ENCODE measurements at regions not wholly inside any gene's neighbourhood (a gene's known extent, or its start where the extent isn't known, plus 50 kb on each side); places are given as distances from the start of the nearest gene placed in this dataset.

- DNase-seq = peak; percentile 3
Observed at GRCh38 chr6:137717074-137718073, 149.7 kb upstream of the TNFAIP3 start.

DNA sequence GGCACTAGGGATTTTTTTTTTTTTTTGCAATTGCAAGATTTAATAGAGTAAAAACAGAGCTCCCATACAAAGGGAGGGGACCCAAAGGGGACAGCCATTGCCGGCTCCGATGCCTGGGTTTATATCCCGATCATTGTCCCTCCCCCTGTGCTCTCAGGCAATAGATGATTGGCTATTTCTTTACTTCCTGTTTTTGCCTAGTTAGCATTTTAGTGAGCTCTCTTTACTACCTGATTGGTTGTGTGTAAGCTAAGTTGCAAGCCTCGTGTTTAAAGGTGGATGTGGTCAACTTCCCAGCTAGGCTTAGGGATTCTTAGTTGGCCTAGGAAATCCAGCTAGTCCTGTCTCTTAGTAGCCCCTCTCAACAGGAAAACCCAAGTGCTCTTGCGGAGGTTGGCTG is 148.2 kb upstream of the TNFAIP3 start:
- DNase-seq = peak; percentile 0

DNA sequence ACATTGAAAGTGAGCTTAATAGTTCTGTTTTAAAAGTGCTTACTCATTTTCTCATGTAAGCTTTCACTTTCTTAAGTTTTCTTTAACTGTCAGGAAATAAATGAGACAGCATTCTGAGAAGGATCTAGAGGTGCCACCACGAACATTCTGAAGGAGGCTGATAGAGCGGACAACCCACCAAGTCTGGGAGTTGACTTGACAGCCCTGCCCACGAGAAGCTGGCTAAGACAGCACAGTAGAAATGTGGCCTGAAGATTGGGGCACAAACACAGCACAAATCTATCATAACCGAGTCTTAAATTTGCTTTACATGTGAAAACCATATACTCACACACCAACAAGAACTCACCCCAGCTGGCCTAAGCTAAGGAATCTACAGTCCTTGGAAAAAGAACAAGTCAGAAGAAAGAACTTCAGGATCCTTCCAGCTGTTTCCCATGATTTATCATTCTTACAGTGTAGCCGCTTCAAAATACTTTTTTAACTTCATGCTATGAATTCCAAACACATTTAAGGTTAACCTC is 144.2 kb upstream of the TNFAIP3 start:
- DNase-seq = no peak

GRCh38 chr6:137723273-137724017 is 143.6 kb upstream of the TNFAIP3 start:
- no peak for DNase-seq

GRCh38 chr6:137724018-137724403 is 143.0 kb upstream of the TNFAIP3 start:
- DNase-seq = no peak

DNA sequence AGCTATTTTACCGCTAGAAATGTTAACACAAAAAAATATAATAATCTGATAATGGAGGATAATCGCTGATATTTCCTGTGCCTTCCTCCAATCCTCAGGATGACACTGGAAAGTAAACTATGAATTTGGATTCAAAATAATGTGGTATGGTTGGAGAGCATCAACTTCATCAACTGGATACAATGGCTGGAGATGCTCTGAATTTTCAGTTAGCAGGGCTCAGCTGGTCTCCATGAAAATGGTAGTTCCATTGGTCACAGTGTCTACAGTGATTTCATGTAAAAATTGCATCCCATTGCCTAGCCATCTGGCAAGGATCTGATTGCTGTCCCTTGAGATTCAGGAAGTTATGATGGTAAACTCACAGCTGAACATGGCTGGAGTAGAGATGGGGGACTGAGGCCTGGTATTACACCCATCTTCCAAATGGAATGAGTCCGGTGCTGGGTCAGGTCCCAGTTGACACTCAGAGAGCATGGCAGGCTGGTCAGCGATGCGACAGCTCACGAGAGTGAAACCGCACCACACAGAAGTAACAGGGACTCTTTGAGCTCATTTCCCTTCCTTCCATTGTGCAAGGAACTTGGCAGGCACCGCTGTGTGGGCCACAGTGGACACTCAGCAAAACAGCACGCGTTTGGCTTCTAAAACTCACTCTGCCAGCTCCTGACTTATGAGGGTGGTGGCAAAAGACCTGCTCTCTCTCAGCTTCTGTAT is 142.4 kb upstream of the TNFAIP3 start:
- no peak for DNase-seq

- DNase-seq = no peak
Observed at GRCh38 chr6:137725949-137726348, 141.1 kb upstream of the TNFAIP3 start.

DNA sequence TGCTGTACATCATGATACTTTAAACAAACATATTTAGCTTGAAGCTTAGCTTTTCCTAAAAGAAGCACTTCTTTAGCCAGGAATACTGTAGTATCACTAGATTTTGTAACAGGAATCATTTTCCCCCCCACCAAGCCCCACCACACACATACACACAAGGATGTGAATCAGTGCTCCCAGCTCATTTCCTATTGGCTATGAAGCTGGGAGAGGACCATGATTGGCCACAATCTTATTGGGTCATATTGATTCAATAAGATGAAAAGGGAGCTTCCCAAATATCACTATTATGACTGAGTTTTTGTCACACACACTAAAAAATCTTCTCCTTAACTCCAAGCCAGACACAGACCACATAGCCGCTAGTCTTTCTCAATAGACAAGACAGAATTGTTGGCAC is 140.5 kb upstream of the TNFAIP3 start:
- DNase-seq = no peak

DNA sequence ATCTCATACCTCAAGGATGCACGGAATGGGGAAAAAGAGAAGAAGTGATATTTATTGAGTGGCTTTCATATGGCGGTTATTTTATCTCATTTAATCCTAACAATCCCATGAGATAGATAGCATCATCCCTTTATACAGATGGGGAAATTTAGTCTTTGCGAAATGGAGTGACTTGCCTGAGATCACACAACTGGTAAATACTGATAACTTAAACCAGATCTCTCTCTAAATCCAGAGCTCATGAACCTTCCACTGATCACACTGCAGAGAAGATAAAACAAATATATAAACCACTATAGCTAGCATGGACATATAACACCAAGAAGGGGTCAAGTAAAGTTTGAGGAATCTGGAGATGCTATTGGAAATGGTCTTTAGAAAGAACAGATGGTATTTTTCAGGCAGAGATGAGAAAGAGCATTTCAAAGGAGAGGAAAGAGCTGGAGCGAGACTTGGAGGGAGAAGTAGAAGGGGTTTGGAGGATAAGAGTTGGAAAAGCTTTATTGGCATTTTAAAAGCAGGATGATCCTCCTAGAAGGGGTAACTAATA is 139.8 kb upstream of the TNFAIP3 start:
- DNase-seq = no peak

DNA sequence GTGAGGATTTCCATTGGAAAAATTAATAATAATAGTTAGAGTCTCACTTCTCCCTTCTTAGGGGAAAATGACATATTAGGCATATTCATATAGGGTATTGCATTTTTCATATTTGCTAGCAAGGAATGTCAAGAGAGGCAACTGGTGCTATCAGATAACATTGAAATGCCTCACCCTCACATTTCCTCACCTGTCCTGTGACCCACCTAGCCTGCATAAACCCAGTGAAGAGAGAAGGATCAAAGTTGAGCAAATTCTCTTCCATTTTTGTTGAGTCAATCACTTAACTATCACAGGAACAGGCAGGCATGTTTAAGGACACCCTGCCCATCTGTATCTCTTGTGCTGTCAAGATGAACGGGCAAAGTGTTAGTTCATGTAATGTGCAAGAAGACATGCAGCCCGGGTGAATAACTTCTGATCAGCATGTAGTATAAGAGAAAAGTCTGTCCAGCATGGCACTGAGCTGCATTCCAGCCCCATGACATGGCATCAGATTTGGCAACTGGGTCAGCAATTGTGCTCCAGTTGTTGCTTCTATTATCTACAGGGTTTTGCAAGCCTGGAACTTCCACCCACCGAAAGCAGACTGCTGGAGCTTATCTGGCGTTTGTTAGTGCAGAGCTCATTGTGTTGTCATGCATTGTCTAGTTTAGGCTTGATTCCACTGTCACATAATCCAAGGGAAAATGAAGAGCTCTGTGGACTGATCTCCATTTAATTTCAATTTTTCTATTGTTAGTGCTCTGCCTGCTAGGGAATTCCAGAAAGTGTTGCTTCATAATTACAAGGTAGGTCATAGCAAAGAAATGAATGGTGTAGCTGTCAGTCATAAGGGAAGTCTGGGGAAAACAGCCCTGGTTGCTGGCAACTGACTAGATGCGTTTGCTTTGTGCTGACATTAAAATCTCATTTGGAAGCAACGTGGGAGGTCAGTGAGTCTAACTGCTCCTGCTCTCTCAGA is 138.4 kb upstream of the TNFAIP3 start:
- DNase-seq = peak; percentile 98

DNA sequence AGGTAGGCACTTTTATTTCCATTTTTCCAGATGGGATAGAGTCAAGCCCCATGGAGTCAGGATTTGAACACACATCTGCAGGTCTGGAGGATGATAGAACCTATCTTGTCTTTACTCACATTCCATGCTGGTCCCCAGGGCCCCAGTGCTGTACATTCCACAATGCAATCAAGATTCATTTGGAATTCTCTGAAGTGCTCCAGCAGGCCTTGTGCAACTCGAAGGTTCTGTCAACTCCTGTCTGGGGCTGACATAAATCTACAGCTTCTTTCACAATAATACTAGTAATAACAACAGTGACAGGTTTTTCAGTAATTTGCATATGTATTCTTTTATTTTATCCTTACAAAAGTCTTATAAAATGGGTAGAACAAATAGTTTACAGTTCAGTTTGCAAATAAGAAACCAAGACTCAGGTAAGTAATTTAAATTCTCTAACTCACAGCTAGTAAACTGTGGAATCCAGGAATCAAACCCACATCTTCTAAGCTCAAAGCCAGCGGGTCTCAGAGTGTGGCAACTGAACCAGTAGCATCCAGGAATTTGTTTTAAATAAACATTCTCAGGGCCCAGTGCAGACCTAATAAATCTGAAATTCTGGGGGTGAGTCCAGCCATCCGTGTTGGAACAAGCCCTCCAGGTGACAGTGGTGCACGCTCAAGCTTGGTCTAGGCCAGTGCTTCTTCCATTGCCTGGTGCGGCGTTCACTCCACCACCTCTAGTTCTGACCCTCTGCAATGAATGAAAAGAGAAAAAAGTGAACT is 137.0 kb upstream of the TNFAIP3 start:
- peak; percentile 49 for DNase-seq

DNA sequence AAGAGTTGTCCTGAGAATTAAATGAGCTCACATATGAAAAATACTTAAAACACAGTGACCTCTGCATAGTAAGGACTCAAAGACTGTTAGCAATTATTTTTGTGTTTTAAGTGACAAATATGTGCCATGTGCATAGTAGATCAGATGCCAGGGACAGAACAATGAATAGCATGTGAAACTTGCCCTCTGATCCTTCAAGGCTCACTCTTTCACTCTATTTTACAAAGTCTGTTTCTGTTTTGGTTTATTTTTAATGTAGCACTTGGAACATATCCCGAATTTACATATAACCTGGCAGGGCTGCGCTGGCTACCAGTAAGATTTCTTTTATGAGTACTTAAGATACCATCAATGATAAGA is 135.5 kb upstream of the TNFAIP3 start:
- DNase-seq = no peak

DNA sequence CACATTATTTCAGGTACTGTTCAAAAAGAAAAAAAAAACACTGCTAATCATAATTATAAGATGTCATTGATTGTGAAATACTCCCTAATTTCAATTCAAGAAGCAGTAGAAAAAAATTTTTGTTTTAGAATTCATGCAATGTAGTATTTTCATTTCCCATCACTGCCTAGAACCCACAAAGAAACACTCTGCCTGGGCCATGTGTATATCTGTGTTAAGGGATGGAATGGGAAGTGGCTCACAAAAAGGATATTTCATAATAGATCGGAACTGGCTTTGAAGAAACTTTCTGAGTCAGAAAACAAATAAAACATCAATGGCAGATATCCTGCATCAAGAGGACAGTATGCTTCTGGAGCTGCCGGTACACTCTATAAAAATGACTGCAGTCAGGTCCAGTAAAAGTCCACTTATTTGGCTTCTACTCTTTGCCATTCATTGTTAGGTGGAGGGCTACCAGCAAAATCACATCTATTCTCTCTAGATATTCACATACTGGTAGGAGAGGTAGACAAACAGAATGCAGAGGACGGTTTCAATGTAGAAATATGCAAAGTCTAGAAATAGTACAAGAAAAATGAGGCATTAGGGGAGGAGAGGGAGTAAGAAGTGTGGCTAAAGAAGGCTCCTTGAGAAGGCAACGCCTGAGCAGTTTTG is 135.0 kb upstream of the TNFAIP3 start:
- DNase-seq = no peak

DNA sequence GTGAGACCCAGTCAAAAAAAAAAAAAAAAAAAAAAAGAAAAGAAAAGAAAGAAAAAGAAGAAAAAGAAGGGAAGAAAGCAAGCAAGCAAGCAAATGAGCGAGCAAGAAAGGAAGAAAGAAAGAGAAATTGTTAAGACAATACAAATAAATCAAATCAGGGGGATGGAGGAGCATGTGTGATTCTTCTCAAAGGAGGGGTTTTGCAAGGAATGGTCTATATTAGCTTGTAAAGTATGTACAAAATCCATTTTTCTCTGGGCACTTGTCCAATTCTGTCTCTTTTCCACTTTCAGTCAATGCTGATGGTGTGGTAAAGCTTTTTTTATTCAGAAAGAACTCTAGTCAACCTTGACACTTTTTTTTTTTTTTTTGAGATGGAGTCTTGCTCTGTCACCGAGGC is 133.7 kb upstream of the TNFAIP3 start:
- no peak for DNase-seq

DNA sequence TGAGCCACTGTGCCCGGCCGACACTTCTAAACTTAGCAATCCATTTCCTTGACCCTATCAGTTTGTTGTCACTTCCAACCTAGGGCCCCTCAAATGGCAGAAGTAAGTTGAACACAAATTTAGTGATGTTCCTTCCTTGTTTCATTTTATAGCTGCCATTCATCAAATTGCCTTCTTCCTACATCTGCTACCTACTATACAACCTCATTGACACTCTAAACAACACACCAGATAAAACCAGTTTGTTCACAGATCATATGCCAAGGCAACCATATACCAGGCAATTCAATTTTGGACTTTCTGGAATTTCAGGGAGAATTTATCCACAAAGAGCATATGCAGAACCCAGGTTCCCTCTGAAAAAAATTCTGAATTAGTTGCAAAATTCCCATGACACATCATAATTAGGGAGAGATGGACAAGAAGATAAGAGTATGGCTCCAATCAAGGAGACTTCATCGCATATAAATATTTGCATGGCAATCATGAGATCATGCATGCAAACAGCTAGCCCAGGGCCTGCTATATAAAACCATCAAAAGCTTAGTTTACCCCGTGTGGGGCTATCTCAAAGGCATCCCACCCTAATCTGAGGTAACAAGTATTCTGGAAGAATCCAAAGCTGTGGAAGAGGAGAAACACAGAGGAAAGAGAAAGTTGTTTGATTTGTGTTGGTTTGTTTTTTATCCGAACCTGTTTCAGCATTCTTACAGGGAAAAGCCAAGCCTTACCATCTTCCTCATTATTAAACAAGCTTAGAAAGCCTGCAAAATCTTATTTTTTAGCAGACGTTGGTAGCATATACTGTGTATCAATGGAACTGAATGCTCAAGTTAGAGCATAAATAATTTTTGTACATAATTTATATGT is 132.8 kb upstream of the TNFAIP3 start:
- no peak for DNase-seq

GRCh38 chr6:137734875-137735182 is 132.2 kb upstream of the TNFAIP3 start:
- no peak for DNase-seq

GRCh38 chr6:137736048-137736818 is 130.8 kb upstream of the TNFAIP3 start:
- DNase-seq = no peak

GRCh38 chr6:137736911-137737310 is 130.1 kb upstream of the TNFAIP3 start:
- DNase-seq = no peak

Data from NCI-H226 (cell line).